GM21381 (cell line): ENCODE measurements at regions not wholly inside any gene's neighbourhood (a gene's known extent, or its start where the extent isn't known, plus 50 kb on each side); places are given as distances from the start of the nearest gene placed in this dataset.

Experiments
- ATAC-seq: cut with Tn5 transposase; IDR thresholded peaks from one replicate; pipeline ENCODE4 v1.9.1; 2021; ENCODE audit warnings: mild to moderate bottlenecking, moderate library complexity; ENCODE audit not compliant: unreplicated experiment

GRCh38 chr5:109944461-109944860, 254.7 kb downstream of the MAN2A1 start:
- no peak for ATAC-seq

- peak; percentile 60 for ATAC-seq
Observed at GRCh38 chr5:109945097-109945678, 255.5 kb downstream of the MAN2A1 start.

GRCh38 chr5:109945723-109946480, 256.2 kb downstream of the MAN2A1 start:
- ATAC-seq: no peak

GRCh38 chr5:109946610-109947009, 256.9 kb downstream of the MAN2A1 start:
- ATAC-seq: no peak

GRCh38 chr5:109947667-109948066, 257.9 kb downstream of the MAN2A1 start:
- no peak for ATAC-seq

- no peak for ATAC-seq
Observed at GRCh38 chr5:109950634-109951033, 260.9 kb downstream of the MAN2A1 start.

GRCh38 chr5:109951348-109951747, 261.6 kb downstream of the MAN2A1 start:
- no peak for ATAC-seq

- no peak for ATAC-seq
Observed at GRCh38 chr5:109951758-109952157, 262.0 kb downstream of the MAN2A1 start.

GRCh38 chr5:109953761-109954160, 264.0 kb downstream of the MAN2A1 start:
- no peak for ATAC-seq

- ATAC-seq: no peak
Observed at GRCh38 chr5:109956884-109957283, 267.2 kb downstream of the MAN2A1 start.

GRCh38 chr5:109958082-109958481, 268.4 kb downstream of the MAN2A1 start:
- no peak for ATAC-seq

- ATAC-seq: no peak
Observed at GRCh38 chr5:109959652-109960051, 269.9 kb downstream of the MAN2A1 start.

- no peak for ATAC-seq
Observed at GRCh38 chr5:109961751-109962150, 272.0 kb downstream of the MAN2A1 start.

GRCh38 chr5:109962882-109963603, 273.3 kb downstream of the MAN2A1 start:
- ATAC-seq: no peak

- no peak for ATAC-seq
Observed at GRCh38 chr5:109964136-109964535, 274.4 kb downstream of the MAN2A1 start.

- ATAC-seq: no peak
Observed at GRCh38 chr5:109965634-109966033, 275.9 kb downstream of the MAN2A1 start.

GRCh38 chr5:109971968-109972367, 282.2 kb downstream of the MAN2A1 start:
- no peak for ATAC-seq

GRCh38 chr5:109981979-109982378, 292.3 kb downstream of the MAN2A1 start:
- no peak for ATAC-seq

GRCh38 chr5:109982966-109983534, 293.3 kb downstream of the MAN2A1 start:
- ATAC-seq: no peak

GRCh38 chr5:109986726-109987125, 297.0 kb downstream of the MAN2A1 start:
- ATAC-seq: no peak

GRCh38 chr5:109987355-109987754, 297.6 kb downstream of the MAN2A1 start:
- no peak for ATAC-seq

GRCh38 chr5:109987970-109988369, 298.2 kb downstream of the MAN2A1 start:
- ATAC-seq: no peak
